ENCODE measurements at regions not wholly inside any gene's neighbourhood (a gene's known extent, or its start where the extent isn't known, plus 50 kb on each side); places are given as distances from the start of the nearest gene placed in this dataset.

DNA sequence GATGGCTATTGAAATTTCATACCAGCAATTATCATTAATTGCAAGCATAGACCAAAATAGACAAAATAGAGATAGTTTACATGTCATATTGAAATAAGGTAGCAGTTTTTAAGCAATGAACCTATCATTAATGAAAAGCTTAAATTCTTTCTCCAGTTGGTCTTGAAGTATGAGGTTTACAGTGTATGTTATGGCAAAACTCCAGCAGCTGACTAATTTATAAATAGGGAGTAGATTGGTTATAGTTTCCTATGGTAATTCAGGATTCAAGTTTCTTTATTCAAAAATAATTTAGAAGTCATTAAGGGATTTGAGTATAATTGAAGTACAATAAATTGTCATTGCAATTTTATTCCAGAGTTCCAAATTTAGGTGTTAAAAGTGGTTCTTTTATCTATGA is 69.6 kb upstream of the COL5A2 start:
- no peak for TF ChIP-seq POLR2A (IDR thresholded peaks at IDR 0.05)
- TF ChIP-seq, protein P1, sequence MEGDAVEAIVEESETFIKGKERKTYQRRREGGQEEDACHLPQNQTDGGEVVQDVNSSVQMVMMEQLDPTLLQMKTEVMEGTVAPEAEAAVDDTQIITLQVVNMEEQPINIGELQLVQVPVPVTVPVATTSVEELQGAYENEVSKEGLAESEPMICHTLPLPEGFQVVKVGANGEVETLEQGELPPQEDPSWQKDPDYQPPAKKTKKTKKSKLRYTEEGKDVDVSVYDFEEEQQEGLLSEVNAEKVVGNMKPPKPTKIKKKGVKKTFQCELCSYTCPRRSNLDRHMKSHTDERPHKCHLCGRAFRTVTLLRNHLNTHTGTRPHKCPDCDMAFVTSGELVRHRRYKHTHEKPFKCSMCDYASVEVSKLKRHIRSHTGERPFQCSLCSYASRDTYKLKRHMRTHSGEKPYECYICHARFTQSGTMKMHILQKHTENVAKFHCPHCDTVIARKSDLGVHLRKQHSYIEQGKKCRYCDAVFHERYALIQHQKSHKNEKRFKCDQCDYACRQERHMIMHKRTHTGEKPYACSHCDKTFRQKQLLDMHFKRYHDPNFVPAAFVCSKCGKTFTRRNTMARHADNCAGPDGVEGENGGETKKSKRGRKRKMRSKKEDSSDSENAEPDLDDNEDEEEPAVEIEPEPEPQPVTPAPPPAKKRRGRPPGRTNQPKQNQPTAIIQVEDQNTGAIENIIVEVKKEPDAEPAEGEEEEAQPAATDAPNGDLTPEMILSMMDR (IDR thresholded peaks at IDR 0.05): no peak
- TF ChIP-seq POLR2AphosphoS5 (IDR thresholded peaks at IDR 0.05): no peak
